ENCODE measurements at regions not wholly inside any gene's neighbourhood (a gene's known extent, or its start where the extent isn't known, plus 50 kb on each side); places are given as distances from the start of the nearest gene placed in this dataset.

DNA sequence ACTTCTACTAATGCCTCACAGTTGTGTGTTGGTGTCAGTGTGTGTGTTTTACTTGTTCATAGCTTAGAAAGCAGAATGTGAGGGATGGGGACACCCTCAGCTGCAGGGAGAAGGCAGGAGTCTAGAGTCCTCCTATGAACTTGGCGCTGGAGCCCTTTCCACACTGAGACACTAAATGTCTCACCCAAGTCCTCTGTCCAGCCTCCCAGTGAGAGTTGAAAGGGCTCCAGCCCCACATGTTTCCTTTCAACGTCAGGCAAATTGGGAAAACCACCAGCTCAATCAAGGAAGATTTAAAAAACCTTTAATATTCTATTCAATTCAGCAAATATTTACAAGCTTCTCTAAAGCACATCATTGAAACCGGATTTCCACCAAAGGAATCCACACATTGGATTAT is 167.6 kb upstream of the MSX2 start:
- TF ChIP-seq, protein P1, sequence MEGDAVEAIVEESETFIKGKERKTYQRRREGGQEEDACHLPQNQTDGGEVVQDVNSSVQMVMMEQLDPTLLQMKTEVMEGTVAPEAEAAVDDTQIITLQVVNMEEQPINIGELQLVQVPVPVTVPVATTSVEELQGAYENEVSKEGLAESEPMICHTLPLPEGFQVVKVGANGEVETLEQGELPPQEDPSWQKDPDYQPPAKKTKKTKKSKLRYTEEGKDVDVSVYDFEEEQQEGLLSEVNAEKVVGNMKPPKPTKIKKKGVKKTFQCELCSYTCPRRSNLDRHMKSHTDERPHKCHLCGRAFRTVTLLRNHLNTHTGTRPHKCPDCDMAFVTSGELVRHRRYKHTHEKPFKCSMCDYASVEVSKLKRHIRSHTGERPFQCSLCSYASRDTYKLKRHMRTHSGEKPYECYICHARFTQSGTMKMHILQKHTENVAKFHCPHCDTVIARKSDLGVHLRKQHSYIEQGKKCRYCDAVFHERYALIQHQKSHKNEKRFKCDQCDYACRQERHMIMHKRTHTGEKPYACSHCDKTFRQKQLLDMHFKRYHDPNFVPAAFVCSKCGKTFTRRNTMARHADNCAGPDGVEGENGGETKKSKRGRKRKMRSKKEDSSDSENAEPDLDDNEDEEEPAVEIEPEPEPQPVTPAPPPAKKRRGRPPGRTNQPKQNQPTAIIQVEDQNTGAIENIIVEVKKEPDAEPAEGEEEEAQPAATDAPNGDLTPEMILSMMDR (IDR thresholded peaks at IDR 0.05), result no peak
- no peak for TF ChIP-seq POLR2AphosphoS5 (IDR thresholded peaks at IDR 0.05)

All from suprapubic skin (tissue), 3 donors.